ENCODE measurements at regions not wholly inside any gene's neighbourhood (a gene's known extent, or its start where the extent isn't known, plus 50 kb on each side); places are given as distances from the start of the nearest gene placed in this dataset.

DNA sequence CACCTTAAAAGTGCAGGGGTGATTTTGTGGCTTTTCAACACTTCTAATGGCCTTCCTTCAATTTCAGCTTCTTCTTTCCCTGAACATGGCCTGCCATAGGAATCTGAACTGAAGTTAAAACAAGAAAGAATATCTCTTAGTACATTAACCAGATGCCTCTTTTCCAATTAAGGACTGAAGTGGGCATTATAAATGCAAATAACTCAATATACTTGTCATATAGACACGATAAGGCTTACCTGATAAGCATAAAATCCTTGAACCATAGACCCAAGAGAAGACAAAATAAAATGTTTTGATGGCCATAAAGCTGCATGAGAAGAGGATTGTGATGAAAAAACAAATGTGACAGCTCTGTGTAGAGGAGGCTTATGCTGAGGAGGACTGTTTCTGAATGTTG lies 173.1 kb downstream of the MC4R start:
- TF ChIP-seq, protein P1, sequence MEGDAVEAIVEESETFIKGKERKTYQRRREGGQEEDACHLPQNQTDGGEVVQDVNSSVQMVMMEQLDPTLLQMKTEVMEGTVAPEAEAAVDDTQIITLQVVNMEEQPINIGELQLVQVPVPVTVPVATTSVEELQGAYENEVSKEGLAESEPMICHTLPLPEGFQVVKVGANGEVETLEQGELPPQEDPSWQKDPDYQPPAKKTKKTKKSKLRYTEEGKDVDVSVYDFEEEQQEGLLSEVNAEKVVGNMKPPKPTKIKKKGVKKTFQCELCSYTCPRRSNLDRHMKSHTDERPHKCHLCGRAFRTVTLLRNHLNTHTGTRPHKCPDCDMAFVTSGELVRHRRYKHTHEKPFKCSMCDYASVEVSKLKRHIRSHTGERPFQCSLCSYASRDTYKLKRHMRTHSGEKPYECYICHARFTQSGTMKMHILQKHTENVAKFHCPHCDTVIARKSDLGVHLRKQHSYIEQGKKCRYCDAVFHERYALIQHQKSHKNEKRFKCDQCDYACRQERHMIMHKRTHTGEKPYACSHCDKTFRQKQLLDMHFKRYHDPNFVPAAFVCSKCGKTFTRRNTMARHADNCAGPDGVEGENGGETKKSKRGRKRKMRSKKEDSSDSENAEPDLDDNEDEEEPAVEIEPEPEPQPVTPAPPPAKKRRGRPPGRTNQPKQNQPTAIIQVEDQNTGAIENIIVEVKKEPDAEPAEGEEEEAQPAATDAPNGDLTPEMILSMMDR (IDR thresholded peaks at IDR 0.05): no peak
- no peak for TF ChIP-seq EP300 (IDR thresholded peaks at IDR 0.05)
- no peak for TF ChIP-seq POLR2A (IDR thresholded peaks at IDR 0.05)
- no peak for TF ChIP-seq POLR2AphosphoS5 (IDR thresholded peaks at IDR 0.05)

Measured in suprapubic skin (tissue), 4 donors.